ENCODE measurements at regions not wholly inside any gene's neighbourhood (a gene's known extent, or its start where the extent isn't known, plus 50 kb on each side); places are given as distances from the start of the nearest gene placed in this dataset.

GRCh38 chr5:67591491-67591890, 394.9 kb upstream of the CD180 start:
- Histone ChIP-seq H2AFZ (ENCODE audit: low read length) (no peak overlapping the region), H4K20me1 (ENCODE audit: control insufficient read depth, insufficient read depth, insufficient read length) (no peaks in the 10 kb centered on the region), H3K79me2 (ENCODE audit: insufficient read depth, low read length) (no peaks in the 10 kb centered on the region), H3T11ph (ENCODE audit: low read length) (no peak overlapping the region), H3K56ac (ENCODE audit: insufficient read length, low read depth, low read length) (no peak overlapping the region), H2BK5ac (ENCODE audit: insufficient read length, low read length) (no peak overlapping the region), H3K4me1 (ENCODE audit: insufficient read depth, low read length) (no peaks in the 10 kb centered on the region), H4K91ac (ENCODE audit: insufficient read length, low read depth, low read length) (no peak overlapping the region), H3K9ac (ENCODE audit: extremely low read depth, insufficient read length, low read length) (no peak overlapping the region), H3K23ac (ENCODE audit: insufficient read length, low read depth, low read length) (no peak overlapping the region), H3K4ac (ENCODE audit: low read depth, low read length) (no peak overlapping the region), H3K27me3 (ENCODE audit: insufficient read depth, low read length) (no peaks in the 10 kb centered on the region), H3K4me2 (ENCODE audit: insufficient read depth, insufficient read length, low read length) (no peak overlapping the region), H3K9me3 (ENCODE audit: control insufficient read depth, low read depth, low read length) (no peaks in the 10 kb centered on the region), H3K79me1 (ENCODE audit: insufficient read depth, low read depth, low read length, poor library complexity, severe bottlenecking) (no peaks in the 10 kb centered on the region), H3K18ac (ENCODE audit: insufficient read length, low read depth, low read length) (no peak overlapping the region), H4K8ac (replicated peaks; ENCODE audit: insufficient read length, low read depth, low read length) (no peak overlapping the region), H2BK15ac (ENCODE audit: low read depth, low read length) (no peak overlapping the region), H2BK120ac (ENCODE audit: low read depth, low read length, poor library complexity, severe bottlenecking) (no peak overlapping the region), H2AK5ac (ENCODE audit: insufficient read length, low read length) (no peak overlapping the region), H3K27ac (ENCODE audit: insufficient read length, low read depth, low read length) (no peak overlapping the region), H4K5ac (ENCODE audit: insufficient read length, low read depth, low read length) (no peak overlapping the region), H3K23me2 (ENCODE audit: insufficient read length, low read depth, low read length, poor library complexity, severe bottlenecking) (no peaks in the 10 kb centered on the region), H2BK12ac (ENCODE audit: insufficient read length, low read depth, low read length) (no peak overlapping the region), H2BK20ac (ENCODE audit: low read depth, low read length, poor library complexity, severe bottlenecking) (no peak overlapping the region), H3K14ac (ENCODE audit: insufficient read depth, low read length) (no peak overlapping the region; the same call in 1 of the 2 replicates)
- TF ChIP-seq CTCF (conservative IDR thresholded peaks at IDR 0.05): no peak
- Mint-ChIP-seq H3K36me3 (ENCODE audit: insufficient read depth in 1 of 3, low read depth in 3 of 3) (peaks cover 0 to 2% (median 0%) of the 10 kb centered on the region in 3 experiments; a peak in 2 of 7 replicates), H3K27ac (no peak overlapping the region), H3K4me3 (no peak overlapping the region), H3K4me1 (no peaks in the 10 kb centered on the region), H3K27me3 (ENCODE audit: low read depth) (no peaks in the 10 kb centered on the region), H3K9me3 (peaks cover 2 to 3% of the 10 kb centered on the region in 2 experiments; a peak in 3 of 5 replicates)
- no CpG with 5 or more reads among the region's 3 CpGs for WGBS (ENCODE audit: extremely low coverage, insufficient read length, low lambda C conversion rate)
- DNase-seq: no peak
